Mononuclear cell (primary cell): ENCODE measurements at regions not wholly inside any gene's neighbourhood (a gene's known extent, or its start where the extent isn't known, plus 50 kb on each side); places are given as distances from the start of the nearest gene placed in this dataset.

ENCODE experiments used
- H3K27me3 ChIP-seq: 2 replicates; pipeline ENCODE4 v1.6.0; 2011; ENCODE audit warnings: low read length, control low read depth; ENCODE audit not compliant: insufficient read depth
- H3K4me1 ChIP-seq: 2 replicates; pipeline ENCODE4 v1.5.1; 2011; ENCODE audit warnings: mild to moderate bottlenecking, low read length, control low read depth; ENCODE audit not compliant: insufficient read depth
- H3K4me3 ChIP-seq: 2 replicates; pipeline ENCODE4 v1.5.1; 2011; ENCODE audit warnings: mild to moderate bottlenecking, low read length, moderate library complexity
- H3K9me3 ChIP-seq: 2 replicates; pipeline ENCODE4 v1.5.1; 2011; ENCODE audit warnings: low read depth, mild to moderate bottlenecking, control low read depth, low read length

- Histone ChIP-seq H3K27me3 (no peaks in the 10 kb centered on the region), H3K4me1 (no peaks in the 10 kb centered on the region), H3K9me3 (no peaks in the 10 kb centered on the region)
Observed at GRCh38 chr5:8417316-8418048, 548.5 kb downstream of the MTRR start.

GRCh38 chr5:8418049-8418426, 549.1 kb downstream of the MTRR start:
- Histone ChIP-seq H3K27me3 (no peaks in the 10 kb centered on the region), H3K4me3 (no peak overlapping the region), H3K9me3 (no peaks in the 10 kb centered on the region), H3K4me1 (no peaks in the 10 kb centered on the region)

More at GRCh38 chr5:8417316-8418048, 548.5 kb downstream of the MTRR start:
- H3K4me3 ChIP-seq, result no peak overlapping the region

GRCh38 chr5:8429778-8430758, 561.1 kb downstream of the MTRR start:
- no peaks in the 10 kb centered on the region for H3K27me3 ChIP-seq
- no peak overlapping the region for H3K4me3 ChIP-seq
- H3K9me3 ChIP-seq, result no peaks in the 10 kb centered on the region
- H3K4me1 ChIP-seq, result no peaks in the 10 kb centered on the region

- H3K4me3 ChIP-seq, result no peak overlapping the region
Observed at GRCh38 chr5:8434501-8434900, 565.6 kb downstream of the MTRR start.

GRCh38 chr5:8436924-8437323, 568.0 kb downstream of the MTRR start:
- no peaks in the 10 kb centered on the region for H3K9me3 ChIP-seq
- no peaks in the 10 kb centered on the region for H3K27me3 ChIP-seq
- no peaks in the 10 kb centered on the region for H3K4me1 ChIP-seq
- H3K4me3 ChIP-seq, result no peak overlapping the region

More at GRCh38 chr5:8434501-8434900, 565.6 kb downstream of the MTRR start:
- Histone ChIP-seq H3K27me3 (no peaks in the 10 kb centered on the region), H3K9me3 (no peaks in the 10 kb centered on the region), H3K4me1 (no peaks in the 10 kb centered on the region)

- Histone ChIP-seq H3K4me1 (no peaks in the 10 kb centered on the region), H3K4me3 (no peak overlapping the region), H3K9me3 (no peaks in the 10 kb centered on the region), H3K27me3 (no peaks in the 10 kb centered on the region)
Observed at GRCh38 chr5:8445139-8445538, 576.2 kb downstream of the MTRR start.

- no peak overlapping the region for H3K4me3 ChIP-seq
- no peaks in the 10 kb centered on the region for H3K9me3 ChIP-seq
- no peaks in the 10 kb centered on the region for H3K4me1 ChIP-seq
- no peaks in the 10 kb centered on the region for H3K27me3 ChIP-seq
Observed at GRCh38 chr5:8446179-8446578, 577.2 kb downstream of the MTRR start.

GRCh38 chr5:8456846-8457186, 587.9 kb downstream of the MTRR start:
- Histone ChIP-seq H3K4me1 (no peaks in the 10 kb centered on the region), H3K4me3 (peak overlapping the region; percentile 48)

GRCh38 chr5:8457187-8458037, 588.5 kb downstream of the MTRR start:
- Histone ChIP-seq H3K4me1 (no peaks in the 10 kb centered on the region), H3K27me3 (no peaks in the 10 kb centered on the region), H3K4me3 (peak overlapping the region; percentile 48), H3K9me3 (no peaks in the 10 kb centered on the region)

More at GRCh38 chr5:8456846-8457186, 587.9 kb downstream of the MTRR start:
- no peaks in the 10 kb centered on the region for H3K27me3 ChIP-seq
- H3K9me3 ChIP-seq, result no peaks in the 10 kb centered on the region

GRCh38 chr5:8458038-8458383, 589.1 kb downstream of the MTRR start:
- Histone ChIP-seq H3K4me1 (no peaks in the 10 kb centered on the region), H3K27me3 (no peaks in the 10 kb centered on the region), H3K9me3 (no peaks in the 10 kb centered on the region), H3K4me3 (peak overlapping the region; percentile 48)

- Histone ChIP-seq H3K4me3 (no peak overlapping the region), H3K9me3 (no peaks in the 10 kb centered on the region), H3K4me1 (no peaks in the 10 kb centered on the region), H3K27me3 (no peaks in the 10 kb centered on the region)
Observed at GRCh38 chr5:8461543-8461942, 592.6 kb downstream of the MTRR start.

- no peaks in the 10 kb centered on the region for H3K4me1 ChIP-seq
- no peak overlapping the region for H3K4me3 ChIP-seq
- no peaks in the 10 kb centered on the region for H3K27me3 ChIP-seq
- H3K9me3 ChIP-seq, result no peaks in the 10 kb centered on the region
Observed at GRCh38 chr5:8462565-8462964, 593.6 kb downstream of the MTRR start.

GRCh38 chr5:8470489-8470888, 601.5 kb downstream of the MTRR start:
- no peaks in the 10 kb centered on the region for H3K27me3 ChIP-seq
- H3K9me3 ChIP-seq, result no peaks in the 10 kb centered on the region
- H3K4me1 ChIP-seq, result no peaks in the 10 kb centered on the region
- H3K4me3 ChIP-seq, result no peak overlapping the region

- Histone ChIP-seq H3K9me3 (no peaks in the 10 kb centered on the region), H3K4me3 (no peak overlapping the region), H3K4me1 (no peaks in the 10 kb centered on the region), H3K27me3 (no peaks in the 10 kb centered on the region)
Observed at GRCh38 chr5:8471581-8471980, 602.6 kb downstream of the MTRR start.

GRCh38 chr5:8473016-8473415, 604.1 kb downstream of the MTRR start:
- Histone ChIP-seq H3K4me3 (no peak overlapping the region), H3K27me3 (no peaks in the 10 kb centered on the region), H3K4me1 (no peaks in the 10 kb centered on the region), H3K9me3 (no peaks in the 10 kb centered on the region)
